NT2/D1 (cell line): ENCODE measurements at regions not wholly inside any gene's neighbourhood (a gene's known extent, or its start where the extent isn't known, plus 50 kb on each side); places are given as distances from the start of the nearest gene placed in this dataset.

Experiments used
- DNase-seq: peaks from one replicate; pipeline ENCODE4 v3.0.0-alpha.2; 2011; ENCODE audit warnings: low read depth, low spot score
- H3K27me3 ChIP-seq: 2 replicates; pipeline ENCODE4 v1.6.0; 2011; ENCODE audit warnings: mild to moderate bottlenecking; ENCODE audit not compliant: insufficient read length, insufficient read depth
- H3K36me3 ChIP-seq: 2 replicates; pipeline ENCODE4 v1.6.1; 2011; ENCODE audit warnings: mild to moderate bottlenecking, low read length, mixed read lengths; ENCODE audit not compliant: insufficient read depth, insufficient read length
- H3K4me1 ChIP-seq: 2 replicates; pipeline ENCODE4 v1.5.1; 2011; ENCODE audit not compliant: insufficient read depth, insufficient read length
- H3K4me3 ChIP-seq: 2 replicates; pipeline ENCODE4 v1.5.1; 2011; ENCODE audit warnings: low read depth; ENCODE audit not compliant: insufficient read length
- H3K9ac ChIP-seq: 2 replicates; pipeline ENCODE4 v1.6.0; 2011; ENCODE audit warnings: low read depth; ENCODE audit not compliant: insufficient read length
- H3K9me3 ChIP-seq: 2 replicates; pipeline ENCODE4 v1.5.1; 2011; ENCODE audit warnings: mild to moderate bottlenecking, low read length; ENCODE audit not compliant: insufficient read depth
- SUZ12 ChIP-seq: IDR thresholded peaks from 2 replicates; pipeline ENCODE4 v1.6.1; 2011; ENCODE audit not compliant: insufficient read length, insufficient read depth; ENCODE audit errors: extremely low read depth
- YY1 ChIP-seq: IDR thresholded peaks from 2 replicates; pipeline ENCODE4 v1.6.1; 2011; ENCODE audit not compliant: insufficient read length, insufficient read depth
- ZNF274 ChIP-seq: IDR thresholded peaks from 2 replicates; pipeline ENCODE4 v1.6.1; 2011; ENCODE audit warnings: mild to moderate bottlenecking, low read depth, low read length

- H3K4me1 ChIP-seq: no peaks in the 10 kb centered on the region
- no peaks in the 10 kb centered on the region for H3K27me3 ChIP-seq
- no peak overlapping the region for H3K9ac ChIP-seq
- no peak for TF ChIP-seq ZNF274
- TF ChIP-seq SUZ12: no peak
- no peak for TF ChIP-seq YY1
- no peaks in the 10 kb centered on the region for H3K9me3 ChIP-seq
- H3K4me3 ChIP-seq: no peak overlapping the region
- no peaks in the 10 kb centered on the region for H3K36me3 ChIP-seq
- no peak for DNase-seq
These were observed 611.8 kb downstream of the SPOCK3 start for GRCh38 chr4:166622425-166622977.

- Histone ChIP-seq H3K36me3 (no peaks in the 10 kb centered on the region), H3K9ac (no peak overlapping the region), H3K4me1 (no peaks in the 10 kb centered on the region), H3K4me3 (no peak overlapping the region), H3K27me3 (no peaks in the 10 kb centered on the region), H3K9me3 (no peaks in the 10 kb centered on the region)
- TF ChIP-seq SUZ12 (no peak), YY1 (no peak), ZNF274 (no peak)
- no peak for DNase-seq
These were observed 609.2 kb downstream of the SPOCK3 start for GRCh38 chr4:166625018-166625637.

- DNase-seq: no peak
- TF ChIP-seq ZNF274 (no peak), YY1 (no peak), SUZ12 (no peak)
- no peaks in the 10 kb centered on the region for H3K27me3 ChIP-seq
These were observed 605.8 kb downstream of the SPOCK3 start for GRCh38 chr4:166628454-166628853.

DNA sequence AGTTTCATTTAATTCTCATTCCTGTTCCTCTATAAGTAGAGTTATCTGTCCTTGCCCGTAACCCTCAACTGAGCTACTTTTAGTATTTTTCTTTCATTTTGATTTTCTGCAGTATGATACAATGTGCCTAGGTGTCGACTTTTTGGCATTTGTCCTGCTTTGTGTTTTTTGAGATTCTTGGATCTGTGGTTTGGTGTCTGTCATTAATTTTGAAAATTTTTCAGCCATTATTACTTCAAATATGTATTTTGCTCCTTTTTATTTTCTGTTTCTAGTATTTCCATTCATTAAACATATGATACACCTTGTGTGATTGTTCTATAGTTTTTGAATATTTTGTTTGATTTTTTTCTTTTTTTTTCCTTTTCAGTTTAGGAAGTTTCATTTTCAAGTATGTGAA is 598.9 kb downstream of the SPOCK3 start:
- no peaks in the 10 kb centered on the region for H3K36me3 ChIP-seq
- no peaks in the 10 kb centered on the region for H3K9me3 ChIP-seq
- TF ChIP-seq YY1 (no peak), SUZ12 (no peak), ZNF274 (no peak)
- H3K4me3 ChIP-seq: no peak overlapping the region
- no peaks in the 10 kb centered on the region for H3K27me3 ChIP-seq
- no peaks in the 10 kb centered on the region for H3K4me1 ChIP-seq
- DNase-seq: no peak
- no peak overlapping the region for H3K9ac ChIP-seq

More at GRCh38 chr4:166628454-166628853, 605.8 kb downstream of the SPOCK3 start:
- Histone ChIP-seq H3K4me1 (no peaks in the 10 kb centered on the region), H3K4me3 (no peak overlapping the region), H3K36me3 (no peaks in the 10 kb centered on the region), H3K9ac (no peak overlapping the region), H3K9me3 (no peaks in the 10 kb centered on the region)

DNA sequence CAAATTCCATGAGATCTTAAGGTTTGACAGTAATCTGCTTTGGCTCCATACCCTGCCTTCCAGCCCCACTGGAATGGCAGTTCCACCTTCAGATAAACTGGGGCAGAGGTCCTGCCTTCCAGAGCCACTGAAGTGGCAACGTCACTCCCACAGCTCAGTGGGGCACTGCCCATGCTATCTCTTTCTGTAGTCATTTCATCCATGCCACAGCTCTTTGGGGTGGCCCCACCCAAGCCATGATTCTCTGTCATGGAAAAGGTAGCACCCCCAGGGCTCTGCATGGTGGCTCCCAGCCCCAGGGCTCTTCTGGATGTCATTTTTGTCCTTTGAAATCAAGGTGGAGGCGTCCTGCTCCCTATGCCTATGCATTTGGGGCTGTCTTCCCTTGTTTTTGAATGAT is 596.5 kb downstream of the SPOCK3 start:
- H3K9me3 ChIP-seq: no peaks in the 10 kb centered on the region
- H3K9ac ChIP-seq: no peak overlapping the region
- DNase-seq: no peak
- H3K36me3 ChIP-seq: no peaks in the 10 kb centered on the region
- no peak overlapping the region for H3K4me3 ChIP-seq
- no peaks in the 10 kb centered on the region for H3K4me1 ChIP-seq
- TF ChIP-seq SUZ12 (no peak), ZNF274 (no peak), YY1 (no peak)
- no peaks in the 10 kb centered on the region for H3K27me3 ChIP-seq

- Histone ChIP-seq H3K9ac (no peak overlapping the region), H3K4me1 (no peaks in the 10 kb centered on the region), H3K27me3 (no peaks in the 10 kb centered on the region), H3K9me3 (no peaks in the 10 kb centered on the region), H3K36me3 (no peaks in the 10 kb centered on the region), H3K4me3 (no peak overlapping the region)
- no peak for DNase-seq
- TF ChIP-seq YY1 (no peak), ZNF274 (no peak), SUZ12 (no peak)
These were observed 579.1 kb downstream of the SPOCK3 start for GRCh38 chr4:166655231-166655630.

- no peak for DNase-seq
- H3K4me1 ChIP-seq: no peaks in the 10 kb centered on the region
- H3K27me3 ChIP-seq: no peaks in the 10 kb centered on the region
- no peak overlapping the region for H3K9ac ChIP-seq
- H3K36me3 ChIP-seq: no peaks in the 10 kb centered on the region
- TF ChIP-seq ZNF274: no peak
- TF ChIP-seq YY1: no peak
- TF ChIP-seq SUZ12: no peak
- H3K9me3 ChIP-seq: no peaks in the 10 kb centered on the region
- H3K4me3 ChIP-seq: no peak overlapping the region
These were observed 578.6 kb downstream of the SPOCK3 start for GRCh38 chr4:166655705-166656104.
